K562 (cell line): ENCODE measurements at regions not wholly inside any gene's neighbourhood (a gene's known extent, or its start where the extent isn't known, plus 50 kb on each side); places are given as distances from the start of the nearest gene placed in this dataset.

ENCODE experiments used
- ATAC-seq: fragments of 200-7000 bp; cut with Tn5 transposase; 3 replicates; pipeline ENCODE4 v1.9.1; 2020; ENCODE audit warnings: moderate library complexity
- BruUV-seq: library from RNA; stranded (reverse); fragments of 400-500 nt; replicated peaks from 2 replicates; lab custom pipeline; 2021; lab: Mats Ljungman, UMichigan
- CTCF ChIA-PET: fragments of 300-600 bp; formaldehyde crosslinking; extraction: SDS; loops from one replicate; lab custom pipeline; 2021; ENCODE audit warnings: low intra/inter-chr PET ratio; lab: Yijun Ruan, JAX
- POLR2A ChIA-PET: fragments of 300-600, 350-650 bp; sonication (Branson Sonifier 250); formaldehyde crosslinking; extraction: SDS; loops from one replicate; lab custom pipeline; 2021; ENCODE audit warnings: antibody characterized with exemption, inconsistent platforms; lab: Yijun Ruan, JAX
- DNase-seq, 4 experiments: peaks; one replicate each; pipeline versions ENCODE4 v3.0.0 to v3.0.0-alpha.2; 2011 to 2018; ENCODE audit warnings: low spot score in 3 of 4, mixed read lengths in 3 of 4; ENCODE audit errors: extremely low read depth in 1 of 4
- FAIRE-seq: peaks from 2 replicates; lab custom pipeline; 2011; peaks lifted over from hg19 to GRCh38; lab: Jason Lieb, UNC
- H2AFZ ChIP-seq: 2 replicates; pipeline ENCODE4 v1.6.0; 2011; ENCODE audit warnings: low read depth, low read length, control low read depth, inconsistent platforms
- H3K27ac ChIP-seq: fragments of 200-600 bp; 3 replicates; pipeline ENCODE4 v1.8.0; 2011; ENCODE audit warnings: low read depth, mild to moderate bottlenecking, control low read depth, inconsistent platforms, low read length, moderate library complexity, mixed read lengths; ENCODE audit errors: extremely low read depth
- H3K27me3 ChIP-seq, 2 experiments: fragments of 300-600 bp in 1 of 2; 2 replicates in 1 of 2; 3 replicates in 1 of 2; pipeline versions ENCODE4 v1.6.0 to v1.8.0; 2011; ENCODE audit warnings: inconsistent platforms in 2 of 2, low read length in 2 of 2, mild to moderate bottlenecking in 1 of 2, mixed read lengths in 1 of 2, moderate library complexity in 1 of 2; ENCODE audit not compliant: control insufficient read depth in 2 of 2, insufficient read depth in 2 of 2
- H3K36me3 ChIP-seq: fragments of 300-600 bp; 3 replicates; pipeline ENCODE4 v1.8.0; 2011; ENCODE audit warnings: mild to moderate bottlenecking, low read length, inconsistent platforms; ENCODE audit not compliant: control insufficient read depth, insufficient read depth
- H3K4me1 ChIP-seq, 2 experiments: fragments of 200-600 bp in 1 of 2; replicated peaks in 1 of 2; 2 replicates in 1 of 2; 3 replicates in 1 of 2; pipeline versions ENCODE4 v1.5.1 to v1.8.0; 2011; ENCODE audit warnings: inconsistent platforms in 2 of 2, low read length in 2 of 2, mild to moderate bottlenecking in 1 of 2, mixed read lengths in 1 of 2, moderate library complexity in 1 of 2; ENCODE audit not compliant: control insufficient read depth in 2 of 2, insufficient read depth in 2 of 2
- H3K4me2 ChIP-seq: 2 replicates; pipeline ENCODE4 v1.6.1; 2011; ENCODE audit warnings: low read length, control low read depth, inconsistent platforms, mixed read lengths; ENCODE audit not compliant: insufficient read depth
- H3K4me3 ChIP-seq: fragments of 200-600 bp; sonication (generic), shearing (Covaris generic); 2 replicates; pipeline ENCODE4 v1.5.1; 2016; ENCODE audit warnings: control low read depth, inconsistent platforms
- H3K79me2 ChIP-seq: fragments of 200-600 bp; 3 replicates; pipeline ENCODE4 v1.8.0; 2011; ENCODE audit warnings: low read length, inconsistent platforms; ENCODE audit not compliant: control insufficient read depth, insufficient read depth
- H3K9ac ChIP-seq, 2 experiments: 2 replicates each; pipeline versions ENCODE4 v1.6.0 to v1.6.1; 2011; ENCODE audit warnings: low read depth in 2 of 2, low read length in 2 of 2, control low read depth in 1 of 2, inconsistent platforms in 1 of 2, mild to moderate bottlenecking in 1 of 2, mixed read lengths in 1 of 2; ENCODE audit not compliant: insufficient read depth in 1 of 2
- H3K9me1 ChIP-seq: one replicate; pipeline ENCODE4 v1.6.0; 2011; ENCODE audit warnings: inconsistent platforms, mild to moderate bottlenecking, low read length, moderate library complexity; ENCODE audit not compliant: control insufficient read depth, insufficient read depth
- H3K9me3 ChIP-seq: replicated peaks from 2 replicates; pipeline ENCODE4 v1.5.1; 2011; ENCODE audit warnings: low read depth, low read length, inconsistent platforms; ENCODE audit not compliant: control insufficient read depth, insufficient read depth
- H4K20me1 ChIP-seq: replicated peaks from 2 replicates; pipeline ENCODE4 v1.6.1; 2011; ENCODE audit warnings: low read length, inconsistent platforms, mixed read lengths; ENCODE audit not compliant: control insufficient read depth, insufficient read depth
- ARHGAP35 ChIP-seq: fragments of 450-650 bp; IDR thresholded peaks from 2 replicates; pipeline ENCODE4 v1.6.1; 2018; ENCODE audit not compliant: partially characterized antibody
- BRCA1 ChIP-seq, 2 experiments: fragments of 450-650 bp in 1 of 2; sonication (generic) in 1 of 2; formaldehyde crosslinking in 1 of 2; IDR thresholded peaks; 2 replicates each; pipeline versions ENCODE4 v1.5.0 to v1.6.1; 2017 to 2020; ENCODE audit warnings: mild to moderate bottlenecking in 1 of 2, missing genetic modification reagents in 1 of 2
- CEBPB ChIP-seq: fragments of 450-650 bp; IDR thresholded peaks from 2 replicates; pipeline ENCODE4 v1.6.1; 2016; ENCODE audit warnings: missing genetic modification characterization, missing compliant biosample characterization
- CREB3L1 ChIP-seq: fragments of 450-650 bp; IDR thresholded peaks from 2 replicates; pipeline ENCODE4 v1.6.1; 2014; ENCODE audit warnings: low read depth, mild to moderate bottlenecking, moderate library complexity, borderline replicate concordance
- HNRNPL ChIP-seq: fragments of 200-400 bp; formaldehyde crosslinking; IDR thresholded peaks from 2 replicates; pipeline ENCODE4 v1.6.1; 2017; ENCODE audit warnings: low read depth, mild to moderate bottlenecking, low read length
- NFXL1 ChIP-seq: fragments of 450-650 bp; formaldehyde crosslinking; IDR thresholded peaks from 2 replicates; pipeline ENCODE4 v1.4.0; 2021; ENCODE audit warnings: mild to moderate bottlenecking
- RBM25 ChIP-seq: fragments of 200-400 bp; formaldehyde crosslinking; IDR thresholded peaks from 2 replicates; pipeline ENCODE4 v1.6.1; 2018; ENCODE audit warnings: low read length, low read depth, moderate library complexity; ENCODE audit not compliant: severe bottlenecking
- SIX5 ChIP-seq, 2 experiments: IDR thresholded peaks; 2 replicates each; pipeline ENCODE4 v1.6.1; 2011; ENCODE audit warnings: low read length in 2 of 2, borderline replicate concordance in 1 of 2, low read depth in 1 of 2, mild to moderate bottlenecking in 1 of 2, moderate library complexity in 1 of 2; ENCODE audit not compliant: insufficient read depth in 1 of 2
- THAP7 ChIP-seq: fragments of 250-450 bp; sonication (Bioruptor Pico); IDR thresholded peaks from 2 replicates; pipeline ENCODE4 v1.5.0; 2021
- YBX1 ChIP-seq: fragments of 450-650 bp; IDR thresholded peaks from 2 replicates; pipeline ENCODE4 v1.7.1; 2016; ENCODE audit warnings: mild to moderate bottlenecking
- ZNF274 ChIP-seq: IDR thresholded peaks from 2 replicates; pipeline ENCODE4 v1.6.1; 2011; ENCODE audit warnings: low read depth, mild to moderate bottlenecking, low read length, moderate library complexity, borderline replicate concordance
- ZNF395 ChIP-seq: fragments of 200-800 bp; sonication (Bioruptor generic); IDR thresholded peaks from 2 replicates; pipeline ENCODE4 v1.6.1; 2017; ENCODE audit warnings: missing genetic modification characterization, missing compliant biosample characterization
- ZNF778 ChIP-seq: fragments of 450-650 bp; formaldehyde crosslinking; IDR thresholded peaks from 2 replicates; pipeline ENCODE4 v1.4.0; 2020; ENCODE audit warnings: mild to moderate bottlenecking, moderate library complexity
- WGBS: fragments of 100-300 bp; shearing (Covaris generic); methylation state at CpG from one replicate; pipeline ENCODE4 v1.1.6; 2016; ENCODE audit warnings: low coverage, mixed read lengths; ENCODE audit not compliant: insufficient coverage; ENCODE audit errors: missing lambda C conversion rate; 5-methylcytosine and 5-hydroxymethylcytosine counted together
- in situ Hi-C: fragments of 300-500 bp; cut with MboI; formaldehyde crosslinking; loops from 4 replicates; pipeline ENCODE4 v1.15.0; 2018; ENCODE audit warnings: inconsistent platforms, mixed read lengths
- intact Hi-C: fragments of 100-400 bp; cut with micrococcal nuclease; formaldehyde crosslinking; loops from 2 replicates; pipeline ENCODE4 v1.14.2; 2022

GRCh38 chr6:93746892-93747291, 327.5 kb upstream of the EPHA7 start:
- Histone ChIP-seq H3K9me3 (0 out of 2 replicates have a peak, but pooled peaks cover 5% of the 10 kb centered on the region), H3K4me3 (no peak overlapping the region), H3K27ac (no peak overlapping the region), H2AFZ (no peak overlapping the region), H3K4me1 (no peaks in the 10 kb centered on the region), H3K4me2 (no peak overlapping the region), H3K79me2 (no peaks in the 10 kb centered on the region), H3K36me3 (no peaks in the 10 kb centered on the region), H3K9ac (no peak overlapping the region), H3K9me1 (no peaks in the 10 kb centered on the region), H4K20me1 (no peaks in the 10 kb centered on the region), H3K27me3 (no peaks in the 10 kb centered on the region)
- TF ChIP-seq YBX1: no peak
- TF ChIP-seq ARHGAP35: no peak
- no peak for TF ChIP-seq BRCA1 (IDR thresholded peaks at IDR 0.05)
- no peak for TF ChIP-seq BRCA1 (CRISPR knock-in tag; IDR thresholded peaks at IDR 0.05)
- no peak for TF ChIP-seq NFXL1 (CRISPR knock-in tag)
- TF ChIP-seq CEBPB: no peak
- TF ChIP-seq ZNF778 (CRISPR knock-in tag): no peak
- TF ChIP-seq ZNF395 (CRISPR knock-in tag): no peak
- TF ChIP-seq HNRNPL: no peak
- TF ChIP-seq SIX5 (IDR thresholded peaks at IDR 0.05; ENCODE audit: borderline replicate concordance in 1 of 2, insufficient read depth in 1 of 2, low read depth in 1 of 2, low read length in 2 of 2): no peak
- TF ChIP-seq RBM25: no peak
- TF ChIP-seq CREB3L1: no peak
- no peak for TF ChIP-seq THAP7 (CRISPR knock-in tag)
- TF ChIP-seq ZNF274: no peak
- FAIRE-seq (no peak), ATAC-seq (no peak), DNase-seq (no peak)
- ChIA-PET CTCF (no interaction called here), POLR2A (no interaction called here)
- BruUV-seq: no TSS peak
- in situ Hi-C loops: no loop called here
- WGBS: 0% methylated on average over 3 of the region's 3 CpGs
- intact Hi-C loops: no loop called here
